Femur (tissue), 1 donor: ENCODE measurements at regions not wholly inside any gene's neighbourhood (a gene's known extent, or its start where the extent isn't known, plus 50 kb on each side); places are given as distances from the start of the nearest gene placed in this dataset.
"Not testable (repeated sequence)": the region's sequence is repeated elsewhere in the genome, so short reads cannot be mapped to it uniquely, and the experiment has no call there.

Experiments used
- DNase-seq: peaks from one replicate; pipeline ENCODE4 v3.0.0-alpha.2; 2017

GRCh38 chr13:23947893-23948292 lies 50.6 kb upstream of the C1QTNF9B start:
- no peak for DNase-seq

GRCh38 chr13:23949200-23949599 lies 51.9 kb upstream of the C1QTNF9B start:
- no peak for DNase-seq

GRCh38 chr13:23949736-23950135 lies 52.4 kb upstream of the C1QTNF9B start:
- DNase-seq: no peak

- DNase-seq: no peak
Measured at GRCh38 chr13:23950736-23951510, 53.6 kb upstream of the C1QTNF9B start.

- no peak for DNase-seq
Measured at GRCh38 chr13:23952796-23953195, 55.5 kb upstream of the C1QTNF9B start.

- no peak for DNase-seq
Measured at GRCh38 chr13:23953860-23954512, 56.7 kb upstream of the C1QTNF9B start.

GRCh38 chr13:23955064-23955463 lies 57.8 kb upstream of the C1QTNF9B start:
- DNase-seq: no peak

- no peak for DNase-seq
Measured at GRCh38 chr13:23956106-23956505, 58.8 kb upstream of the C1QTNF9B start.

GRCh38 chr13:23957981-23958380 lies 60.7 kb upstream of the C1QTNF9B start:
- no peak for DNase-seq

- no peak for DNase-seq
Measured at GRCh38 chr13:23959231-23959862, 62.0 kb upstream of the C1QTNF9B start.

- no peak for DNase-seq
Measured at GRCh38 chr13:23960566-23961156, 63.4 kb upstream of the C1QTNF9B start.

GRCh38 chr13:23963184-23963931 lies 66.1 kb upstream of the C1QTNF9B start:
- DNase-seq: no peak

GRCh38 chr13:23963947-23964346 lies 66.6 kb upstream of the C1QTNF9B start:
- DNase-seq: no peak

GRCh38 chr13:23965346-23965745 lies 68.0 kb upstream of the C1QTNF9B start:
- no peak for DNase-seq

- DNase-seq: no peak
Measured at GRCh38 chr13:23966221-23966690, 69.0 kb upstream of the C1QTNF9B start.

GRCh38 chr13:23966691-23967615 lies 69.7 kb upstream of the C1QTNF9B start:
- DNase-seq: no peak

GRCh38 chr13:23967792-23968191 lies 70.5 kb upstream of the C1QTNF9B start:
- not testable (repeated sequence) for DNase-seq

- DNase-seq: no peak
Measured at GRCh38 chr13:23969647-23970046, 72.3 kb upstream of the C1QTNF9B start.

GRCh38 chr13:23979361-23980159 lies 82.3 kb upstream of the C1QTNF9B start:
- DNase-seq: peak; percentile 91

GRCh38 chr13:23980160-23980551 lies 82.9 kb upstream of the C1QTNF9B start:
- DNase-seq: peak; percentile 93

GRCh38 chr13:23983671-23984070 lies 86.4 kb upstream of the C1QTNF9B start:
- no peak for DNase-seq
